Osteoblast (primary cell): ENCODE measurements at regions not wholly inside any gene's neighbourhood (a gene's known extent, or its start where the extent isn't known, plus 50 kb on each side); places are given as distances from the start of the nearest gene placed in this dataset.

Experiments used
- DNase-seq: peaks from one replicate; pipeline ENCODE4 v3.0.0; 2011; ENCODE audit warnings: low spot score, mixed read lengths; ENCODE audit not compliant: insufficient read length; ENCODE audit errors: missing footprints
- H2AFZ ChIP-seq: 2 replicates; pipeline ENCODE4 v1.6.0; 2011; ENCODE audit warnings: mild to moderate bottlenecking, low read length
- H3K27ac ChIP-seq: 2 replicates; pipeline ENCODE4 v1.5.1; 2011; ENCODE audit warnings: mild to moderate bottlenecking, low read depth, low read length, moderate library complexity
- H3K27me3 ChIP-seq: 2 replicates; pipeline ENCODE4 v1.6.0; 2012; ENCODE audit warnings: mild to moderate bottlenecking, control low read depth, inconsistent platforms, low read length, moderate library complexity; ENCODE audit not compliant: insufficient read depth
- H3K36me3 ChIP-seq: 2 replicates; pipeline ENCODE4 v1.5.1; 2011; ENCODE audit warnings: mild to moderate bottlenecking, low read length, control low read depth, moderate library complexity; ENCODE audit not compliant: insufficient read depth
- H3K4me1 ChIP-seq: 2 replicates; pipeline ENCODE4 v1.5.1; 2011; ENCODE audit warnings: mild to moderate bottlenecking, low read length, control low read depth, moderate library complexity; ENCODE audit not compliant: insufficient read depth
- H3K4me2 ChIP-seq: 2 replicates; pipeline ENCODE4 v1.6.0; 2011; ENCODE audit warnings: mild to moderate bottlenecking, low read length; ENCODE audit not compliant: insufficient read depth
- H3K4me3 ChIP-seq: fragments of 200-600 bp; sonication (generic); 3 replicates; pipeline ENCODE4 v1.5.1; 2012; ENCODE audit warnings: mild to moderate bottlenecking, low read length, inconsistent platforms; ENCODE audit not compliant: insufficient read depth
- H3K79me2 ChIP-seq: 2 replicates; pipeline ENCODE4 v1.6.0; 2012; ENCODE audit warnings: mild to moderate bottlenecking, low read length, control low read depth, inconsistent platforms; ENCODE audit not compliant: insufficient read depth
- H3K9me3 ChIP-seq: 2 replicates; pipeline ENCODE4 v1.5.1; 2011; ENCODE audit warnings: low read depth, low read length, control low read depth
- H4K20me1 ChIP-seq: 2 replicates; pipeline ENCODE4 v1.6.0; 2012; ENCODE audit warnings: mild to moderate bottlenecking, low read length, control low read depth; ENCODE audit not compliant: insufficient read depth
- CTCF ChIP-seq: IDR thresholded peaks from 2 replicates; pipeline ENCODE4 v1.5.1; 2011; ENCODE audit warnings: mild to moderate bottlenecking, low read depth, low read length, moderate library complexity; ENCODE audit errors: extremely low read depth

GRCh38 chr18:34002130-34002529 lies 222.6 kb downstream of the NOL4 start:
- no peak for TF ChIP-seq CTCF
- Histone ChIP-seq H3K79me2 (no peaks in the 10 kb centered on the region), H4K20me1 (no peaks in the 10 kb centered on the region), H2AFZ (no peak overlapping the region), H3K36me3 (no peaks in the 10 kb centered on the region), H3K4me3 (no peak overlapping the region), H3K9me3 (no peaks in the 10 kb centered on the region), H3K27me3 (no peaks in the 10 kb centered on the region), H3K4me2 (no peak overlapping the region), H3K27ac (no peak overlapping the region), H3K4me1 (no peaks in the 10 kb centered on the region)
- DNase-seq: no peak

- H3K27me3 ChIP-seq: no peaks in the 10 kb centered on the region
- no peaks in the 10 kb centered on the region for H3K36me3 ChIP-seq
- H2AFZ ChIP-seq: no peak overlapping the region
- no peaks in the 10 kb centered on the region for H4K20me1 ChIP-seq
- no peak overlapping the region for H3K27ac ChIP-seq
- no peaks in the 10 kb centered on the region for H3K9me3 ChIP-seq
- TF ChIP-seq CTCF: no peak
- no peak for DNase-seq
- no peak overlapping the region for H3K4me2 ChIP-seq
- H3K79me2 ChIP-seq: no peaks in the 10 kb centered on the region
- H3K4me1 ChIP-seq: no peaks in the 10 kb centered on the region
- H3K4me3 ChIP-seq: no peak overlapping the region
These were observed 223.3 kb downstream of the NOL4 start for GRCh38 chr18:34001376-34001775.

- Histone ChIP-seq H3K4me3 (no peak overlapping the region), H3K79me2 (no peaks in the 10 kb centered on the region), H3K4me2 (no peak overlapping the region), H2AFZ (no peak overlapping the region), H3K36me3 (no peaks in the 10 kb centered on the region), H3K4me1 (no peaks in the 10 kb centered on the region), H4K20me1 (no peaks in the 10 kb centered on the region), H3K9me3 (no peaks in the 10 kb centered on the region), H3K27me3 (no peaks in the 10 kb centered on the region), H3K27ac (no peak overlapping the region)
- no peak for TF ChIP-seq CTCF
- DNase-seq: no peak
These were observed 237.5 kb downstream of the NOL4 start for GRCh38 chr18:33987206-33987605.

- H3K9me3 ChIP-seq: no peaks in the 10 kb centered on the region
- no peak overlapping the region for H3K27ac ChIP-seq
- no peak overlapping the region for H3K4me3 ChIP-seq
- no peaks in the 10 kb centered on the region for H3K36me3 ChIP-seq
- H4K20me1 ChIP-seq: no peaks in the 10 kb centered on the region
- no peaks in the 10 kb centered on the region for H3K27me3 ChIP-seq
- no peaks in the 10 kb centered on the region for H3K4me1 ChIP-seq
- TF ChIP-seq CTCF: no peak
- no peak overlapping the region for H2AFZ ChIP-seq
- no peak overlapping the region for H3K4me2 ChIP-seq
- no peaks in the 10 kb centered on the region for H3K79me2 ChIP-seq
- no peak for DNase-seq
These were observed 241.6 kb downstream of the NOL4 start for GRCh38 chr18:33983126-33983525.
